ENCODE measurements at regions not wholly inside any gene's neighbourhood (a gene's known extent, or its start where the extent isn't known, plus 50 kb on each side); places are given as distances from the start of the nearest gene placed in this dataset.
"Not testable (repeated sequence)": the region's sequence is repeated elsewhere in the genome, so short reads cannot be mapped to it uniquely, and the experiment has no call there.

GRCh38 chr11:71638801-71639519 lies 56.3 kb upstream of the KRTAP5-11 start:
- intact Hi-C loops (cut with DNase I) = loop anchor here (5.0 kb wide), 1 partner anchor 173 kb away; no protein-coding TSS in a partner anchor
- not testable (repeated sequence) for ATAC-seq; DNase-seq (ENCODE audit: missing footprints)

GRCh38 chr11:71639520-71639849 lies 56.8 kb upstream of the KRTAP5-11 start:
- not testable (repeated sequence) for DNase-seq (ENCODE audit: missing footprints); ATAC-seq
- intact Hi-C loops (cut with DNase I) = loop anchor here (5.0 kb wide), 1 partner anchor 173 kb away; no protein-coding TSS in a partner anchor

- intact Hi-C loops (cut with DNase I) = loop anchor here (5.0 kb wide), 1 partner anchor 172 kb away; no protein-coding TSS in a partner anchor
- DNase-seq (ENCODE audit: missing footprints); ATAC-seq: not testable (repeated sequence)
Observed at GRCh38 chr11:71639916-71640315, 57.2 kb upstream of the KRTAP5-11 start.

DNA sequence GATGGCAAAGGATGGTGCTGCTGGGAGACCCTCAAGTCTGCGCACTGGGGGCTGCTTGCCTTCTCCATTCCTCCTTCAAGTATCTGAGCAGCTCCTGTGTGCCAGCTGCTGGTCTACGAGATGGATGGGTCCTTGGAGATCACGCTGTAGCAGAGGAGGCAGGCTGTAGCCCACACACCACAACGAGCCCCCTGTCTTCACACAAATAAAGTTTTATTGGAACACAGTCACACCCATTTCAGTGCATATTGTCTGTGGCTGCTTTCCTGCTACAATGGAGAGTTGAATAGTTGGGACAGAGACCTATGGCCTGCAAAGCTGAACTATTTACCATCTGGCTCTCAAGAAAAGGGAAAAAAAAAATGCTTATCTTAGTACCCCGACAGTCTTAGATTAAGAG lies 64.4 kb upstream of the KRTAP5-11 start:
- DNase-seq (ENCODE audit: missing footprints); intact Hi-C loops (cut with DNase I); ATAC-seq: not testable (repeated sequence)

- intact Hi-C loops (cut with DNase I); ATAC-seq; DNase-seq (ENCODE audit: missing footprints): not testable (repeated sequence)
Observed at GRCh38 chr11:71652998-71653397, 70.3 kb upstream of the KRTAP5-11 start.

GRCh38 chr11:71654423-71654822 lies 71.7 kb upstream of the KRTAP5-11 start:
- DNase-seq (ENCODE audit: missing footprints); intact Hi-C loops (cut with DNase I); ATAC-seq: not testable (repeated sequence)

- ATAC-seq; DNase-seq (ENCODE audit: missing footprints); intact Hi-C loops (cut with DNase I): not testable (repeated sequence)
Observed at GRCh38 chr11:71655041-71655440, 72.4 kb upstream of the KRTAP5-11 start.

DNA sequence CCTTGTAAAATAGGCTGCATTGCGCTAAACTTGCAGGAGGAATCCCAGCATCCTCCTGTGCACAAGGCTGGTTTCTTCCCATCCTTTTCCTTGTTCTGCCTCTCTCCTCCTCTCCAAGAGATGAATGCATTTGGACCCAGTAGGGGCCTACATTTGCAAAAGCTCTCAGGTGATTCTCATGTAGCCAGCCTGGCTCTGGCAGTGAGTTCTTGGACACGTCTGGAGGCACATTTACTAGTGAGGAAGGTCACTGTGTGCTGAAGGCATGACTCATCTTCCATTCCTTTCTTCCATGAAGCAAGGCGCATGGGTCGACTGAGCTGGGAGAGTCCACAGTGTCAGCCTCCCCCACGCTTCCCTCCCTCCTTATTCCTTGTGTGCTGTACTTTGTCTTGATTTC lies 73.8 kb upstream of the KRTAP5-11 start:
- ATAC-seq; DNase-seq (ENCODE audit: missing footprints); intact Hi-C loops (cut with DNase I): not testable (repeated sequence)

DNA sequence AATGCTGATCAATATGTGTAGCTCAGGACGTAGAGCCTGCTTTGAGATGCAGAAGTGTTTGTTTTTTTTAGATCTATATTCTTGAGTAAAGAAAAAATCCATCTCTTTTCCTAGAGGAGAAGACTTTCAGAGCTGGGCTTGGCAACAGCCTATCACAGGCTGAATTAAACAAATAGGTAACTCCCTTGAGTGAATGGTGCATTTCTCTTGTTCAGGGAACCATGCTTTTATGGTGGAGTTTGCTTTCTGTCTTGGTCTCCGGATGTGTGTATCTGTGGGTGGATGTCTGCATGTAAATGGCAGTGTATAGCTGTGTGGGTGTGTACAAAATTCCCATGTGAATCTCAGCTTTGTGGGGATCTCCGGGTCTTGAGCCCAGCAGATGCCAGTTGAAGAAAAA lies 82.3 kb upstream of the KRTAP5-11 start:
- DNase-seq (ENCODE audit: missing footprints); ATAC-seq; intact Hi-C loops (cut with DNase I): not testable (repeated sequence)

DNA sequence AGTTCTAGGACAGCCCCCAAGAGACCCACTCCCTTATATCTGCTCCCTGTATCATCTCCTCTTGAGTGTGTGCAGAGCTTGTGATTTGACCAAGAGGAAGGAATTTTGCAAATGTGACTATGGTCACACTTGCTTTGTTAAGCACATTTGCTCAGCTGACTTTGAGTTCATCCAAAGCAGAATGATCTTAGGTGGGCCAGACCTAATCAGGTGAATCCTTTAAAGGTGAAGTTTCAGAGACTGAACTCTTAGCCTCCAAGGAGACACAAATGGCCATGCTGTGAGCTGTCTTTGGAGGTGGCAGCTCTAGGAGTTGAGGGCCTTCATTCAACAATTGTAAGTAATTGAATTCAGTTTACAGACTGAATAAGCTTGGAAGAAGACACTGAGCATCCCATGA lies 115.4 kb upstream of the KRTAP5-11 start:
- ATAC-seq; intact Hi-C loops (cut with DNase I); DNase-seq (ENCODE audit: missing footprints): not testable (repeated sequence)

DNA sequence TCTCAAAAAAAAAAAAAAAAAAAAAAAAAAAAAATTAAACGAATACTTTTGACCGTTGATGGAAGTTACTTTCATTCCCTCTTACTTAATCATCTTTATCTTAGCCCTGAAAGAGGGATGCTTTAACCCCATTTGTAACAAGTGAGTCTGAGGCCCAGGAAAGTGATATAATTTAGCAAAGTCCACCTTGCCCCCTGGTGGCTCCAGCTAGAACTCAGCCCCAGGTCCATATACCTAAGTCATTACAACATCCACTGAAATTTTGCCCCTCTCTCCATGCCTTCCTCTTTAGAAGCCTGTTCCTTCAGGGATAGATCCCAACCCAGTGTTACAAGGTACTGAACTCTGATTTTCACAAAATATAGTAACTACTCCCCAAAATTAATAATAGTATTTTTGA lies 116.3 kb upstream of the KRTAP5-11 start:
- ATAC-seq; intact Hi-C loops (cut with DNase I); DNase-seq (ENCODE audit: missing footprints): not testable (repeated sequence)

GRCh38 chr11:71701435-71702291 lies 119.0 kb upstream of the KRTAP5-11 start:
- intact Hi-C loops (cut with DNase I); DNase-seq (ENCODE audit: missing footprints); ATAC-seq: not testable (repeated sequence)

- ATAC-seq; DNase-seq (ENCODE audit: missing footprints); intact Hi-C loops (cut with DNase I): not testable (repeated sequence)
Observed at GRCh38 chr11:71705086-71705737, 122.5 kb upstream of the KRTAP5-11 start.

GRCh38 chr11:71705738-71706432 lies 123.2 kb upstream of the KRTAP5-11 start:
- intact Hi-C loops (cut with DNase I); DNase-seq (ENCODE audit: missing footprints); ATAC-seq: not testable (repeated sequence)

- intact Hi-C loops (cut with DNase I); DNase-seq (ENCODE audit: missing footprints); ATAC-seq: not testable (repeated sequence)
Observed at GRCh38 chr11:71707083-71707482, 124.4 kb upstream of the KRTAP5-11 start.

DNA sequence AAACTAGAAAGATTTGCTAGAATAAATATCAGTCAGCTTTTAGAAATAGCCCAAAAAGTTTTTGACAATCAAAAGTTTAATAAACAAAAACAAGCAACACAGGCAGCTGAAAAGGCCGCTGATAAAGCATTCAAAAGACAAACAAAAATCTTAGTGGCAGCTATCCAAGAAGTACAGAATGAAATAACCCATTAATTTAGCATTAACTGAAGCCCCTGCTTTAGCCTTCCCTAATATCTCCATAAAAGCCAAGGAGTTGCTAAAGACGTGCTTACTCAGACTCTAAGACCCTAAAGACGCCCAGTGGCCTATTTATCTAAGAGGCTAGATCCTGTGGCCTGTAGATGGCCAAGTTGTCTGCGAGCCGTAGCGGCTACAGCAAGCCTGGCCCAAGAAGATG lies 123.5 kb upstream of the DEFB108B start:
- intact Hi-C loops (cut with DNase I); ATAC-seq; DNase-seq (ENCODE audit: missing footprints): not testable (repeated sequence)

DNA sequence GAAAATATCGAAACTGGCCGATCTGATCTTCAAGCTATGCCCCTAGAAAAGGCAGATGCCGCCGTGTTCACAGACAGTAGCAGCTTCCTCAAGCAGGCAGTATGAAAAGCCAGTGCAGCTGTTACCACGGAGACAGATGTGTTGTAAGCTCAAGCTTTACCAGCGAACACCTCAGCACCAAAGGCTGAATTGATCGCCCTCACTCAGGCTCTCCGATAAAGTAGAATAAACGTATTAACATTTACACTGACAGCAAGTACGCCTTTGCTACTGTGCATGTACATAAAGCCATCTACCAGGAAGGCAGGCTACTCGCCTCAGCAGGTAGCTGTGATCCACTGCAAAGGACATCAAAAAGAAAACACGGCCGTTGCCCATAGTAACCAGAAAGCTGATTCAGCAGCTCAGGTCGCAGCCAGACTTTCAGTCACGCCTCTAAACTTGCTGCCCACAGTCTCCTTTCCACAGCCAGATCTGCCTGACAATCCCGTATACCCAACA lies 122.8 kb upstream of the DEFB108B start:
- ATAC-seq; DNase-seq (ENCODE audit: missing footprints); intact Hi-C loops (cut with DNase I): not testable (repeated sequence)

Data from Right ventricle myocardium inferior (tissue), 1 donor.